HG03460 (cell line): ENCODE measurements at regions not wholly inside any gene's neighbourhood (a gene's known extent, or its start where the extent isn't known, plus 50 kb on each side); places are given as distances from the start of the nearest gene placed in this dataset.

Experiments used
- ATAC-seq: cut with Tn5 transposase; IDR thresholded peaks from one replicate; pipeline ENCODE4 v1.9.1; 2021; ENCODE audit not compliant: unreplicated experiment

DNA sequence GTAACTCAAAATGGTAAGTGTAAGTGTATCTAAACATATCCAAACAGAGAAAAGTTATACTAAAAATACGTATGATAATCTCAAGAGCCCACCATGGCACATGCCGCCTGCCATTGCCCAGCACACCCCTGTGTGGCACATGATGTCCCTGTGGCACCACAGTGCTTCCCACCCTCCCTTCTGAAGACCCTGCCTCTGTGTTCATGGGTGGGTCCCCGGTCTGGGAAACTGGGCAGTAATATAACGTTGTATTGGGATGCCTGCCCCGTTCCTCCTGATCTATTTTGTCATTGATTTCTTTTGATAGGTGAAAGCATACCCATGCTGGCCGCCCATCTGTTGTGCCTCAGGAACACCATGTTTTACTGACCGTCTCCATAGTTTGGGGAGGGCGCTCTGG lies 296.8 kb upstream of the SHH start:
- no peak for ATAC-seq

DNA sequence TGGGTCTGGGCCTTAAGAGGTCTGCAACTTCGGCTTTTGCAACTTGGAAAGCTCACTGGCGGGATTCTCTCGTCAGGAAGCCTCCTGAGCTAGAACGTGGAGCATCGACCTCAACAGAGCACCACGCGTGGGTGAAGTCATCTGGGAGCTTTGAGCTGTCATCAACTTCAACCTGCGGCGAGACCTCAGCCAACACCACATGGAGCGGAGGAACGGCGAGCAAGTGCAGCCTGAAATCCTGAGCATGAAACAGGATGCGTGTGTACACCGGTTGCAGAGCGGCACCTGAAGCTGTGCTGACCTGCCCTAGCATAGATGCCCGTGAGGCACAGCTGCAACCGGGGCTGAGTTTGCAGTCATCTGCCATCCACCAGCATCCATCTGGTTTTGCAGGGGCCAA lies 295.7 kb upstream of the SHH start:
- no peak for ATAC-seq

DNA sequence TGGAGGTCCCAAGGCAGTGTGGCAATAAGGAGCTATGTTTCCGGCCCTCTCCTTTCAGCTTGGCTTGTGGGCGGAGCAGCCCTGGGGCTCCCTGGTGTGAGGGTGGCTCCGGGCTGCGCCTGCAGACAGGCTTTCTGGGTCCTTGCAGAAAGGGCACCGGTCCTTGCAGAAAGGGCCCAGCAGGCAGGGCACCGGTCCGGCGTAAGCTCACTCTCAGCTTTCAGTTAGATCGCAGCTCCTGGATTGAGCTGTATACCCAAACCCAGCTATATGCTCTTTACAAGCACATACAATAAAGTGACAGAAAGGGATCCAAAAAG lies 293.8 kb upstream of the SHH start:
- no peak for ATAC-seq

DNA sequence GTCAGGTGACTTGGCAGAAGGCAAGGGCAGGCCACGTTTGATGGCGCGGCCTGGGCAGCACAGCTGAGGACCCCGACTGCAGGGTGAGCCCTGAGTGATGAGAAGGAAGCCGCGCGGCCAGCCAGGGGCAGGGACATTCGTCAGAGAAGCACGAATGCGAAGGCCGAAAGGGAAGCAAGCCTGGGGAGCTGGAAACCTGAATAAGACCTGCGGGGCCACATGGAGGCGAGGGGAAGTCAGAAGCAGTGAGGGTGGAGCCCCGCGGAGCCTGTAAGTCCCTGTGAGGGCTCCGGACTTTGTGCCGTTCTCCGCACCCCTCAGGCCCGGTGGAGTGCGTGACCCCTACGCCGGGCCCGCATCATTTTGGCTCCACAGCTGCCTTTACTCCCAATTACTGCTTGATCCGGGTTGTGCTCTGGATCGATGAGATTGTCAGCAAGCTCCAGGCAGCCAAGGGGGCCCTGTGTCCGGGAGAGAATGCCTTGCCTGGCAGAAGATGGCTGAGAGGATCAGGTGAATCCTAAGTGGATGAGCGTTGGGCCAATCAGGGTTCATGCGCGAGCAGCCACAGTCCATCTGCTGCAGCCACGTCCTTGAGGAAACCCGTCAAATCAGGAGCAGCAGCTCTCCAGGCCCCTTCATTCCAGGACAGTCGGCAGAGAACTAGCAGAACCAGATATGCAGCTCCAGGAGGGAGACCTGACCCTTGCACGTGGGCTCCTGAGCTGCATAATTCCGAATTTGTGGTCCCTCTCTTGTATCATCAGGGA lies 293.3 kb upstream of the SHH start:
- ATAC-seq, result no peak

DNA sequence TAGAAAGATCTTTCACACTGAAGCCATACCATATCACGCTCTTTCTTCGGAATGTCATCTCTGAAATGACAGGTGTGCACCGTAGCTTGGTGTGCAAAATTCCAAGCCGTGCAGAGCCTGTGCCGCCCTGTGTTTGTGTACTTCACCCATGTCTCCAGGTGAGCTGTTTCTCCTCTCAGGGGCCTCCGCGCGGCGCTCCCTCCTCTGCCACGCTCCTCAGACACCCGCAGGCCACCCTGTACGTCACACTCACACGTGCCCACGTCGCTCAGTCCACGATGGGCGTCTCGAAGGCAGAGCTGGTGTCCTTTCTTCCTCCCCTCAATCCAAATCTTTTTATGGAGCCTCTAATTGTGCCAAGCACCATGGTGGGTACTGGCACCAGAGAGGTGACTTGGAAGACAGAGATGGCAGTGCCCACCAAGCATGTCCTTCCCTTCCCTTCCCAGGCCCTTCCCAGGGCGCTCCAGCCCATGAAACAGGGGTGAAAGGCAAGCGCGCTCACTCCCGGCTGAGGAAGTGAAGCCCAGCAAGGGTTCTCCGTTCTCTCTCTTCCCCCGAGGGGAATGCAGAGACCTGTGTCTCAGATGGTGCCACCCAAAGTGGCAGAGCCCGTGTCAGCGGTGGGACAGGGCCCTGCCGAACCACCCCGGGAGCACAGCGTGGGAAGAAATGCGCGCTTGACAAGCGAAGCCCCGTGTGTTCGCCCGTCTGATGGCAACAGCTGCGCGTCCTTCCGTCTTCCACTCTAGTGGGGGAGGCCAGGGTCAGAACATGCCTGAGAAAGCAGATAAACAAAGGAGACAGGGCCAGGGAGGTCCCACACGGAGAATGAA lies 292.5 kb upstream of the SHH start:
- ATAC-seq, result no peak

DNA sequence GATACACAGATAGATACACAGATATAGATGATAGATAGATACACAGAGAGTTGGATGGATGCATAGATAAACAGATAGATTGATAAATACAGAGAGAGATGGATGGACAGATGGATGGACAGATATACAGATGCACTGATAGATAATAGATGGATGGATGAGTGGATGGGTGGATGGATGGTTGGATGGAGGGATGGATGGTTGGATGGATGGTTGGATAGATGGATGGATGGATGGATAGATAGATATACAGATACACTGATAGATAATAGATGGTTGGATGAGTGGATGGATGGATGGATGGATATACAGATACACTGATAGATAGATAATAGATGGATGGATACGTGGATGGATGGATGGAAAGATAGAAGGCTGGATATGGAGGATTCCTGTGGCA lies 290.0 kb upstream of the SHH start:
- no peak for ATAC-seq

DNA sequence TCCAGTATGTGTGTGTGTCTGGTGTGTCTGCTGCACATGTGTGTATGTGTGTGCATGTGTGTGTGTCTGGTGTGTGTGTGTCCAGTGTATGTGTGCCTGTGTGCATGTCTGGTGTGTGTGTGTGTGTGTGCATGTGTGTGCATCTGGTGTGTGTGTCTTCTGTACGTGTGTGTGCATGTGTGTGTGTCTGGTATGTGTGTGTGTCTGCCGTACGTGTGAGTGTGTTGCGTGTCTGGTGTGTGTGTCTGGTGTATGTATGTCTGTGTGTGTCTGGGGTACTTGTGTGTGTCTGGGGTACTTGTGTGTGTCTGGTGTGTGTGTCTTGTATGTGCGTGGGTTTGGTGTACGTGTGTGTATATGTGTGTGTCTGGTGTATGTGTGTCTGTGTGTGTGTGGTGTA lies 289.1 kb upstream of the SHH start:
- ATAC-seq, result no peak

DNA sequence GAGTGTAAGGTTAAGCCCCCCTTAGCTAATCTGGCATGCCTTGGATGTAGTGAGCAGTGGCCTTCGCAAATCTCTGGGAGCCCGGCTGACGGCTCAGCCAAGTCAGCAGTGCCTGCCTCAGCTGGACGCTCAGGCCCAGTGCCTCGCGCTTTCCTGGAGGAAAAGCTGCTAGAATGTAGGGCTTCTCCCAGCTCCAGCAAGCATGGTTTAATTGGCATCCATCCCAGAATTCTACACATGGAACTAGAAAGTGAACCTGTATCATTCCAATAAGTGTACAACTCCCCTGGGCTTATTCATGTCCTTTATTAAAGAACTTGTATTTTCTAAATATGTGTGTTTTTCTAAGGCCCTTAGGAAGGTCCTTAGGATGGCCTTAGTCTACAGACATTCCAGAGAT lies 287.8 kb upstream of the SHH start:
- ATAC-seq, result no peak

DNA sequence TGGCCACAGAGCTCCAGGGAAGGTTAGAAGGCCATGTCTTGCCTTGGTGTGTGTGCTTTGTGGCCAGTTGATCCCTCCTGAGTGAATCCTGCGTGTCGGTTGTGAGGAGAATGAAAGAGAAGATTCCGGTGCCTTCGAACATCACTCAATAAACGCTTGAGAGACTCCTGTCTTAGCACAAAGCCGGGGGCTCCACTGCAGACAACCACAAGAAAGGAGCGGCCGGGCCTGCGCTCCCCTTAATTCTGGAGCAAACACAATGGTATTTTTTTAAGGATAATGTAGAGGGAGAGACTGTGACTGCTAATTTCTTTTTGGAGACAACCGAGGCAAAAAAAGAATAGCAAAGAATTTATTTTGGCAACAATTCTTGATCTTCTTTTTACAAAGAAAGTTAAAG lies 286.8 kb upstream of the SHH start:
- ATAC-seq, result no peak

DNA sequence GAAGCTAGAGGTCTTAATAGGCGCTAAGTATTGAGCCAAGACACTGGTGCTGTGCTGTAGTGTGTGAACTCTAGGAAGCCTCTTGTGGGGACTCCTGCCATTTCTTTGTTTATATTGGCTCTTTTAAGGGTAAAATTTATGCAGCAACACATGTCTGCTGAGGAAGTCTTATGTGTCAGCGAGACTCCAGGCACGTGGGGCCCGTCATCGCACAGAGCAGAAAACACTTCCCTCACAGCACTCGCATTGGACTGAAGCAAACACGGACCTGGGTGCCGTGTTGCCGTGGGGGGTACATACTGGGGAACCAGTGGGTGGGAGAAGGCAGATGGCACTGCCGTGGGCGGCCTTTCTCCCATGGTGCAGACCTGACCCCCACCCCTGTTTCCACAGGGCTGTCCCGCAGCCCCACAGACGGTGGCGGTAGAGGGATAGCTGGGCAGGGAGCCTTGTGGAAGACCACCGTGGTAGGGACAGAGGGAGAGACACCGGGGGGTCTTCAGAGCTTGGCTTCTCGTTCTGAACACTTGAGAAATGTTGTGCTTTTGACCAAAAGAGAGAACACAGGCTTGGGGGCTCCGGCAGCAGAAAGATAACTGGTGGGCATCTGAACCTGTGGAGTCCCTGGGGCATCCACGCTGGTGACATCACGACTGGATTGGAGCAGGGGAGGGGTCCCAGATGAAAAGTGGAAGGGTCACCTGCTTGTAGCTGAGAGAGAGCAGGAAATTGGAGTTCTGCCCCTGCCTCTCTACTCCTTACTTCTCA lies 284.7 kb upstream of the SHH start:
- ATAC-seq, result no peak

DNA sequence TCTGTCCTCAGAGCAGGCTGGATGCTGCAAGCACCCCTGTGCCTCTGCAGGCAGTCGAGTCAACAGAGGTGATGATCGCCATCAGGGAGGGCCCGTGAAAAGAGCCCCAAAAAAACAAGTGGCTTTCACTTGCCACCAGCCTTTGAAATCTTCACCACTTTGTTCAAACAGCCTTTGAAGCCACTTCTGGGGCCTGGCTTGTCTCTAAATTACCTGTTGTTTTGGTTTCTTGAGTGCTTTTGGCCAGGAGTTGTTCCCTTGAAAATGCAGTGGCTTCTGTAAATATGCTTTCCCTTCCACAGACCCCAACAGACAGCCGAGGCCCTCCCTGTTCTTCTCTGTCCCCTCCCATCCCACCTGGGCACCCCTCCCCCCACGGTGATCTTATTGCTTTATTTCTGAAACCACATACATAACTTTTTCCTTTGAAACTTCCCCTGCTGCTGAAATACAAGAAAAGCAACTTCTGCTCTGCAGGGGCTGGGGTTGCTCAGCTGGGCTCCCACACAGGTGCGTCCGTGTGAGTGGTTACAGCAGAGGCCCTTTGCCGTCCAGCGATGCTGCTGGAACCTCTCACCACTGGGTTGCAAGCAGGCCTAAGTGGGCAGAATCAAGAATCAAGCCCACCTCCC lies 283.8 kb upstream of the SHH start:
- no peak for ATAC-seq

DNA sequence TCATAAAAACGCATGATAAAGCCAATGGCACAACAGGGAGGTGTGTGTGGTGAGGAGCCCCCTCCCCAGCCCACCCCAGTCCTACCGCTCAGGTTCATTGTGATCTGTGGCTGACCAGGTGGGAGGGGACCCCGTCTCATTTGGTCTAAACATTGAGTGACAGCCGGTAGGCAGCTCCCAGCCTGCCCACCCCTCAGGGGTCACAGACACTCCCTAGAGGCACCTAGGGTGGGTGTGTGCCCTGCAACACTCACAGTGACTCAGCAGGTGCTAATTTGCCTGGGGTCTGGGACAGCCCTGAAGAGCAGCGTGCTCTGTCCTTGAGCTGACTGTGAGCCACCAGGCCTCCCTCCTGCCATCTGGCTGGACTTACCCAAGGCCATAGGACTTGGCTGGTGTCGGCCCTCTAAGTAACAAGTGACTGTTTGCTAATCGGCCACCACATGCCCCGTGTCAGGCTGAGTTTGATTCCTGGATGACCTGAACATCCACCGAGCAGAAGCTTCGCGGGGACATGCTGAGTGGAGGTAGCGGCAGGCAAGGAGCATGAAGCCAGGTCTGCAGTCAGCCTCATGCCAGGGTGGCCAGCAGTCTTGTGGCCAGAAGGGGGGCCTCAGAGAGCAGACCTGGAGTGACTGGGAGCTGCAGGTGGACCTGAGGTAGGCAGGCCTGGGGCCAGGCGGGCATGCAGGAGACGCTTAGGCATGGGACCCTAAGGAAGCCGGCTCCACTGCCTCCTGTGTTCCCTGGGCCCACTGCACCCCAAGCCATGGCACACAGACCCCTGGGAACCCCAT lies 282.3 kb upstream of the SHH start:
- ATAC-seq, result no peak

DNA sequence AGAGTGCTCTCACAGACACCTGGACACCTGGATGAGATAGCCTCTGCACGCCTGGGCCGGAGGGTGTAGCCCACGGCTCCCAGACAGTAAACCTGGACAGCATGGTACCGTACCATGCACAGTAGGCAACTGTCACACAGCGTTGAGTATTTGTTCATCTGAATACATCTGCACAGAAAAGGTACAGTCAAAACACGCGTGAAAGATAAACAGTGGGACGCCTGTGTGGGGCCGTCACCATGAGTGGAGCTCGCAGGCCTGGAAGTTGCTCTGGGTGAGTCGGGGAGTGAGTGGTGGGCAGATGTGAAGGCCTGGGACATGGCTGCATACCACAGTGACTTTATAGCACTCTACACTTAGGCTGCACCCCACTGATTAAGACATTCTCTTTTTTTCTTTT lies 280.0 kb upstream of the SHH start:
- no peak for ATAC-seq

DNA sequence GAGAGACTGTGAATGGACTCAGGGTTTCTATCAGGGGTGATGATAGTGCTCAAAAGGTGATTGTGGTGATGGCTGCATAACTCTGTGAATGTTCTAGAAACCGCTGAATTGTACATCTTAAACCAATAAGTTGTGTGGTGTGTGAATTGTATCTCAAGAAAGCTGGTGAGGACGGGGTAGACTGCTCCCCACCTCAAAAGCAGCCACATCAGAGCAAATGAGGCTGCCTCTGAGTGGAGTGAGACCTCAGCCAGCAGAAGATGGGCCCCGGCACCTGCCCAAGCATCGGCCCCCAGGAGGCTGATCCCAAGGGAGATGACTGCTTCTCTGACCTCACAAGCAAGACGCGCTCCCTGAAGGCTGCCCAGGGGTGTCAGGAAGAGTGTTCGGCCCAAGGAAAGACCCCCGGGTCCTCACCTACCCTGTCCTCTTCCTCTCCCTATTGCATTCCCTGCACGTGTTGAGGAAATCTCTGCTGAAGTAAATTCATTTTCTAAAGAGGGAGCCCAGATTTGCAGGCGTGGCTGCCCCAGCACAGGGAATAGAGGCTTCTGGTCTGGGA lies 279.3 kb upstream of the SHH start:
- no peak for ATAC-seq

DNA sequence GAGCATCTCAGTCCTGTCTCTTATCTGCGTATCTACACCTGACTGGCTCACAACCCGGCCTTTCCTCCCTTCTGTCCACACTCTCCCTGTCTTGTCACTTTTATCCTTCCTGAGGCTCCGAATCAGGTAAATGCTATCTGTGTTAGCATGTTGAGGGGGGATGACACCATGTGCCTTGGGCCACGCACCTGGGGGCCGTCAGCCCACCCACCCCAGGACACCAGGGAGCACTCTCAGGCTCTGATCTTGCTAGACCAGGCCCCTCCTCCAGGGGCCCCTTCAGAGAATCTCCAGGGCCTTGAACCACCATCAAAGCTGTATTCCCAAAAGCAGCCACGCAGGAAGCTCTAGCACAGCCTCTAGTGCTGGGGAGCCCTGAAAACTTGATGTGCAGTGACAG lies 278.7 kb upstream of the SHH start:
- no peak for ATAC-seq

DNA sequence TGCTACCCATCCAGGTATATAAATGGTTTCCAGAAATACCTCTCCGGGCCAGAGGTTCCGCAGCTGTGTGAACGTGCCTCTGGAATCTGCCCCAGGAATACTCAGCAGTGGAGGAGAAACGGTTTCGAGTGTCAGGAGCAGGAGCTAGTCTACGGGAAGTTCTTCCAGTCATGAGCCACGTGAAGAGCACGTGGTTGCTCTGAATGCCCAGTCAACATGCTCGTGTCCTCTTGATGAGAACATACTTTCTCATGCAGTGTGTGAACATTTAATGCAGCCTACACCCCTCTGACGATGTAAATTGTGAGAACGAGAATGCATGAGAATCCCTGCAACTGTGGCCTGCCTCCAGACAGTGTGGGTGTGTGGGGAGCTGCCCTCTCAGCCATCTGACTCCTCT lies 277.0 kb upstream of the SHH start:
- ATAC-seq, result no peak

DNA sequence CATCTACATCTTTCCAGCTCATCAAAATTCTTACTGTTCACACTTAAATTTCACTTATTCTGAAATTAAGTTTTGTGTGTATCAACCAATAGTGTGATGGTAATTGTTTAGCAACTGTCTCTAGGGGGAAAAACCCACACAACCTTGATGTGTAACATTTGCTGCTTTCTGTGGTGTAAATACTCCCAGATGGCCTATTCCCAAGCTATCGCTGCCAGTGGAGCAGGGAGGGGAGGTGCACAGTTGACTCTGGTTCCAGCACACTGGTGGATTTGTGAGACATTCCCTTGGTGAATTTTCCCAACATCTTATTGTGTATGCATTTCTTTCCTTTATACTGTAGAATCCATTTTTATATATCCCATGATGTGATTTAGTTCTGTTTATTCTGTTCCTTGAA lies 275.9 kb upstream of the SHH start:
- ATAC-seq, result no peak

DNA sequence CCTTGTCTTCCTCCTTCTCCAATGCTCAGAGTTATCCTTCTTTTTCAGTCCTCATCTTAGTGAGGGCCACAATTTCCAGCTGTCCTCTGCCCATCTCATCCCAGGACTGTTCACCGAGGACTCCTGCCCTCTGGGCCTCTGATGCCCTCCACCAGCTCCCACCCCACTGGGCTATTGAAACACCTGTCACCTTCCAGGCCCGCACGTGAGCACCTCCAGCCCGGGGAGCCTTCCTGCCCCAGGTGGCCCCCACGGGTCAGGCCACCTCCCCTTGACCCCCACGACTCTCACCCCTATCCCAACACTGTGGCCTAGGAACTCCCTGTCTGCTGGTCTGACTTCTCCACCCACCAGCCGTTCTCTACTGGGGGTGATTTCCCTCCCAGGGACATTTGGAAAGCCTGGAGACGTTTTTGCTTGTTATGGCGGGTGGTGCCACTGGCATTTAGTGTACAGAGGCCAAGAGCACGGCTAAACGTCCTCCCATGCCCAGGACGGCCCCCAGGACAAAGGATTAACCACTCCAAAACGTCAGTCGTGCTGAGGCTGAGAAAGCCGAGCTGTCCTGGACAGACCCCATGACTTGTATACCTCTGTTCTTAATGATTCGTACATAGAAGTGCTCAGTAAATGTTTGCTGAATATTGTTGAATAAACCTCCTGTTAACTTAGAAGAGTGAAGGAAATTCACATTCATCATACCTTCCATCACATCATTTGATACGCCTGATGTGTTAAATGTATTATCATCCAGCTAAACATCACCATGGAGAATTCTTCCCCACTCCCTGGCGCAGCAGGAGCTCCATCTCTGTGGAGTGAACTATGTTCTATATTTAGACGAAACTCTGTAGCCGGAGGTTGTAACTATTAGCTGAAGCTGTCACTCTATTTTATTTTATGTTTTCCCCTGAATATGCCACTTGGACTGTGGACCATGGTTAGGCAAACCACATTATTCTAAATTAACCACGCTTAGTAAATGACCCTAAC lies 270.1 kb upstream of the SHH start:
- ATAC-seq, result no peak

DNA sequence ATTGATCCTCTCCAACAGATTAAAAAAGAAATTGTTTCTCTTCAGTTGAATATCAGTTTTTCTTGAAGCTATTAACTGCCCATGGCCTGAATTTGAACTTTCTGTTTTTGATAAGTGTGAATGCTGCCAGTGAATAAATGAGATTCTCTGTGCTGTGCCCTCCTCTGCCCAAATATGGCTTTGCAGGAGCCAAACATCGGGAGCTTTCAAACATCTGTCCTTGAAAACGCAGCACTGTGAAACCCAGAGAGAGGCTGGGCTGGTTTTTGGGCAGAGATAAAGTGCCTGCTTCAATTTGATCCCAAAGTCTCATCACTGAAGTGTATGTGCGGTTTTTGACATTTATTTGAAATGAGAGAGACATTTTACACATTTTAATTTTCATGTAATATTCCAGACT lies 268.3 kb upstream of the SHH start:
- no peak for ATAC-seq
